GM12865 (cell line): ENCODE measurements at regions not wholly inside any gene's neighbourhood (a gene's known extent, or its start where the extent isn't known, plus 50 kb on each side); places are given as distances from the start of the nearest gene placed in this dataset.

Source experiments
- DNase-seq: peaks from one replicate; pipeline ENCODE4 v3.0.0; 2010; ENCODE audit warnings: low read depth
- H3K4me3 ChIP-seq: 2 replicates; pipeline ENCODE4 v1.5.1; 2011; ENCODE audit warnings: mild to moderate bottlenecking, low read depth, low read length, control low read depth
- CTCF ChIP-seq: IDR thresholded peaks from 2 replicates; pipeline ENCODE4 v1.5.1; 2011; ENCODE audit warnings: low read length, control low read depth, low read depth, inconsistent platforms; ENCODE audit not compliant: insufficient read depth; ENCODE audit errors: missing control alignments

GRCh38 chr11:45446998-45447397, 160.9 kb upstream of the SYT13 start:
- H3K4me3 ChIP-seq: no peak overlapping the region
- TF ChIP-seq CTCF: no peak

GRCh38 chr11:45446434-45446833, 160.3 kb upstream of the SYT13 start:
- H3K4me3 ChIP-seq: no peak overlapping the region
- no peak for DNase-seq
- no peak for TF ChIP-seq CTCF

More at GRCh38 chr11:45446998-45447397, 160.9 kb upstream of the SYT13 start:
- no peak for DNase-seq

- peak; percentile 9 for DNase-seq
- no peak for TF ChIP-seq CTCF
- H3K4me3 ChIP-seq: no peak overlapping the region
Measured at GRCh38 chr11:45444796-45445195, 158.7 kb upstream of the SYT13 start.

GRCh38 chr11:45440111-45440510, 154.0 kb upstream of the SYT13 start:
- TF ChIP-seq CTCF: no peak
- DNase-seq: no peak
- no peak overlapping the region for H3K4me3 ChIP-seq

- H3K4me3 ChIP-seq: no peak overlapping the region
- TF ChIP-seq CTCF: no peak
- no peak for DNase-seq
Measured at GRCh38 chr11:45436966-45437365, 150.8 kb upstream of the SYT13 start.

- H3K4me3 ChIP-seq: no peak overlapping the region
- no peak for TF ChIP-seq CTCF
- no peak for DNase-seq
Measured at GRCh38 chr11:45436118-45436517, 150.0 kb upstream of the SYT13 start.

- H3K4me3 ChIP-seq: no peak overlapping the region
- DNase-seq: no peak
- no peak for TF ChIP-seq CTCF
Measured at GRCh38 chr11:45435706-45436105, 149.6 kb upstream of the SYT13 start.
